BJ (cell line): ENCODE measurements at regions not wholly inside any gene's neighbourhood (a gene's known extent, or its start where the extent isn't known, plus 50 kb on each side); places are given as distances from the start of the nearest gene placed in this dataset.

Experiments used
- CTCF ChIA-PET: fragments of 350-600 bp; formaldehyde crosslinking; extraction: SDS; loops from one replicate; lab custom pipeline; 2021; ENCODE audit warnings: antibody characterized with exemption, inconsistent platforms; lab: Yijun Ruan, JAX
- POLR2A ChIA-PET: fragments of 300-600 bp; sonication (Branson Sonifier 250); formaldehyde crosslinking; extraction: SDS; loops from one replicate; lab custom pipeline; 2021; ENCODE audit warnings: antibody characterized with exemption; lab: Charles Lee
- DNase-seq: peaks from one replicate; pipeline ENCODE4 v3.0.0-alpha.2; 2011; ENCODE audit warnings: low read depth
- H3K27me3 ChIP-seq: 2 replicates; pipeline ENCODE4 v1.6.0; 2011; ENCODE audit warnings: low read length; ENCODE audit not compliant: control insufficient read depth, insufficient read depth
- H3K36me3 ChIP-seq: 2 replicates; pipeline ENCODE4 v1.5.1; 2011; ENCODE audit warnings: low read length; ENCODE audit not compliant: control insufficient read depth, insufficient read depth
- H3K4me3 ChIP-seq: 2 replicates; pipeline ENCODE4 v1.5.1; 2011; ENCODE audit warnings: low read depth, mild to moderate bottlenecking, control low read depth, low read length
- TF ChIP-seq, protein P1 (sequence below): IDR thresholded peaks from 2 replicates; pipeline ENCODE4 v1.5.1; 2011; ENCODE audit warnings: low read depth, mild to moderate bottlenecking, control low read depth, inconsistent platforms, low read length, moderate library complexity; ENCODE audit not compliant: insufficient read depth

DNA sequence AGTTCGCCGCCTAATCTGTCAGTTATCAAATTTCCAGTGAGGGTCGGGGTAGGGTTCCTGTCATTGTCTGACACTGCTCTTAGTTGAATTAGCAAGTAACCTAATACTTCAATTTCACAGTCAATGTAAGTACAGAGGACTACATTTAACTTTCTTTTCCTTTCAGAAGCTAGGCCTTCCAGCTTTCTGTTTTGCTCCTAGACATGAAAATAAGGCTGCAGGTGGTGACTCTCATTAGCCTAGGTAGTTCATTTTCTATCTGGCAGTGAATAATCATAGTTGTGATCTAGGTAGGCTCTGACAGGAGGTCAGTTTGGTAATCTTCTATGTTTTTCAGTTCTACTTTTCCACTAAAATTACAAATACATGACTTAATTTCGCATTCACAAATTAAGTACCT is 783.1 kb downstream of the MRPL39 start:
- POLR2A ChIA-PET, result no interaction called here
- Histone ChIP-seq H3K36me3 (no peaks in the 10 kb centered on the region), H3K27me3 (no peaks in the 10 kb centered on the region), H3K4me3 (no peak overlapping the region)
- TF ChIP-seq, protein P1, sequence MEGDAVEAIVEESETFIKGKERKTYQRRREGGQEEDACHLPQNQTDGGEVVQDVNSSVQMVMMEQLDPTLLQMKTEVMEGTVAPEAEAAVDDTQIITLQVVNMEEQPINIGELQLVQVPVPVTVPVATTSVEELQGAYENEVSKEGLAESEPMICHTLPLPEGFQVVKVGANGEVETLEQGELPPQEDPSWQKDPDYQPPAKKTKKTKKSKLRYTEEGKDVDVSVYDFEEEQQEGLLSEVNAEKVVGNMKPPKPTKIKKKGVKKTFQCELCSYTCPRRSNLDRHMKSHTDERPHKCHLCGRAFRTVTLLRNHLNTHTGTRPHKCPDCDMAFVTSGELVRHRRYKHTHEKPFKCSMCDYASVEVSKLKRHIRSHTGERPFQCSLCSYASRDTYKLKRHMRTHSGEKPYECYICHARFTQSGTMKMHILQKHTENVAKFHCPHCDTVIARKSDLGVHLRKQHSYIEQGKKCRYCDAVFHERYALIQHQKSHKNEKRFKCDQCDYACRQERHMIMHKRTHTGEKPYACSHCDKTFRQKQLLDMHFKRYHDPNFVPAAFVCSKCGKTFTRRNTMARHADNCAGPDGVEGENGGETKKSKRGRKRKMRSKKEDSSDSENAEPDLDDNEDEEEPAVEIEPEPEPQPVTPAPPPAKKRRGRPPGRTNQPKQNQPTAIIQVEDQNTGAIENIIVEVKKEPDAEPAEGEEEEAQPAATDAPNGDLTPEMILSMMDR, result no peak
- CTCF ChIA-PET, result no interaction called here
- no peak for DNase-seq

DNA sequence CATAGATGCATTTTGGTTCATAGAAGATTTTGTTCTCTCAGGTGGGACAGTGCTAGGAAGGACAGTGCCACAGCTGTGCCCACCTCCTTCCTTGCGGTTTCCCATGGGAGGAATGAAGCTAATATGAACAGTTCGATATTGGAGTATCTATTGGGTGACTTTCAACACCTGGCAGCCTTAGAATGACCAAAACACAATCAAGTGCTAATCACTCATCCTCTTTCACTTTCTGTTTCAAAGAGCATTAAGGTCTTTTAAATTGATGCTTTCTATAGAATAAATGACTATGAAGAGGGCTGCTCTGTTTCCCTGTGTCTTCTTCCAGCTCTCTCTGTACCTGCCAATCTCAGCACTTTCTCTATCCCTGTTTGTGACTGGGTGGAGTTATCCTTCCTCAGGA is 784.0 kb downstream of the MRPL39 start:
- TF ChIP-seq, protein P1, result no peak
- ChIA-PET CTCF (no interaction called here), POLR2A (no interaction called here)
- H3K36me3 ChIP-seq, result no peaks in the 10 kb centered on the region
- H3K4me3 ChIP-seq, result no peak overlapping the region
- DNase-seq, result no peak
- no peaks in the 10 kb centered on the region for H3K27me3 ChIP-seq

DNA sequence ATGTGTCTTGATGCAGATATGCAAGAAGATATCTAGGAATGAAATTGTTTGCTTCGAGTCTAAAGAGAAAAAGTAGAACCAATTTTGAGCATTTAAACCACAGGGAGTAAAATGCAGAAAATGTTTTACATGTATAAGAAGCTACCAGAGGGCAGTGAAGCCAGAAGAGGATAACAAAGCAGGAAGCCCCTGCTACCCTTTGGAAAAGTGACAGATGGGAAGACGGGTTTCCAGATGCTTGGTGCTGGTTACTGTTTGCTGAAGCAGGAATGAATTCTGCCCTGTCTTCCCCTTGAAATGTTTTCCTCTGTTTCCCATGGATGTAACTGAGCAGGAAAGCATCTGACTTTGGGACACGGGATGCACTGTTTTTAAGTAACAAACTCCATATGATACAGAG is 822.2 kb downstream of the MRPL39 start:
- TF ChIP-seq, protein P1, result no peak
- ChIA-PET POLR2A (no interaction called here), CTCF (no interaction called here)
- H3K36me3 ChIP-seq, result no peaks in the 10 kb centered on the region
- no peaks in the 10 kb centered on the region for H3K27me3 ChIP-seq
- DNase-seq, result no peak
- no peak overlapping the region for H3K4me3 ChIP-seq

DNA sequence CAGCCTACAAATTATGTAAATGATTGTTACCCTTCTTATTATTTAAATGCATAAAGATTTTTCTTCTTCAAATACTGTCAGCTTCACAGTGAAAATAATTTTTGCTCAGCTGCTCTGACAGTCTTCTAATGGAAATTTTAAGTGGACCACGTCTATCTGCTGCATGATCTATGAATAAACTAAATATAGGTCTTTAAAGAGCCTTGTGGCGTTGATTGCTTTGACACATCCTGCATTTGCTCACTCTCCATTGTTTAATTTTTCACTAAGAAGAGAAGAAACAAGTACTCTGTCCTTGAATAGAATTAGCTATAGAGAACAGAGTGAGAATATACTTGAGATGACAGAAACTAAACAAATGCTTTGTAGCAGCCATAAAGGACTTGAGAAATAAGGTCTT is 826.1 kb downstream of the MRPL39 start:
- POLR2A ChIA-PET, result no interaction called here
- no peak for DNase-seq
- CTCF ChIA-PET, result interaction anchor here (0.6 kb wide), 1 partner anchor 132 kb away, joined by 3 read pairs; no protein-coding TSS in a partner anchor
- TF ChIP-seq, protein P1, result no peak
- Histone ChIP-seq H3K36me3 (no peaks in the 10 kb centered on the region), H3K4me3 (no peak overlapping the region), H3K27me3 (no peaks in the 10 kb centered on the region)

DNA sequence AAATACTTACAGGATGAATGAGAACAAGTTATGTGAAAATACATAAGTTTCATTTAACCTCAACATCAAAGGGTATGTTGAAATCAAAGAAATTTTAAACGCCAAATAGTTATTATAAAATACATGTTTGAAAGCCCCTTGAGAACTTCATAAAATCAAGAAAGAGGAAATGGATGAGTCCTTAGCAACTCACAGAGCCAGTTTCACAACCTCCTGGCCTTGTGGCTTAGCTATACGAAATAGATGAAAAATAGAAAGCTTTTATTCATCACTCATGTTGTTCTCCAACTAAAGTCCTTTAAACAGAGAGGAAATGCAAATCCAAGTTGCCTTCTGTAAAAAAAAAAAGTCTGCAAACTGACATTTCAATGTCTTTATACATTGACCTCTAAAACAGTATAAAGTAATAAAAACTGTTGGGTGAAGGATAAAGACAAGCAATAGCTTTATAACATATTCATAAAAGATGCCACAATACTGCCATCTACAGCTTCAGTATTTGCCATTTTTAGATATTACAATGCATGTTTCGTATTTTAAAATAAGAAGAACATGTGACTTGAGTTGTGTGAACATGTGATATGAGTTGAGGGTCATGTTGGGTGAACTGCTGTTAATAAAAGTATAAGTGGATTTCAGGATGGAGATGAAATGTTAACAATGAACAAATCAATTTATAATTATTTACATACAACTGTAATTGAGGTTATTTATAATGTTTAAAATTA is 847.8 kb downstream of the MRPL39 start:
- no peak overlapping the region for H3K4me3 ChIP-seq
- CTCF ChIA-PET, result no interaction called here
- TF ChIP-seq, protein P1, result no peak
- H3K27me3 ChIP-seq, result no peaks in the 10 kb centered on the region
- H3K36me3 ChIP-seq, result no peaks in the 10 kb centered on the region
- POLR2A ChIA-PET, result no interaction called here
- DNase-seq, result no peak
